CMK (cell line): ENCODE measurements at regions not wholly inside any gene's neighbourhood (a gene's known extent, or its start where the extent isn't known, plus 50 kb on each side); places are given as distances from the start of the nearest gene placed in this dataset.
"Not testable (repeated sequence)": the region's sequence is repeated elsewhere in the genome, so short reads cannot be mapped to it uniquely, and the experiment has no call there.

Experiments used
- DNase-seq: peaks from one replicate; pipeline ENCODE4 v3.0.0-alpha.2; 2010; ENCODE audit warnings: low read depth

- no peak for DNase-seq
Observed at GRCh38 chr7:153407291-153408046, 644.7 kb upstream of the DPP6 start.

- DNase-seq, result no peak
Observed at GRCh38 chr7:153408360-153409335, 643.5 kb upstream of the DPP6 start.

- not testable (repeated sequence) for DNase-seq
Observed at GRCh38 chr7:153409567-153410342, 642.4 kb upstream of the DPP6 start.

- DNase-seq, result not testable (repeated sequence)
Observed at GRCh38 chr7:153410997-153411642, 641.1 kb upstream of the DPP6 start.

GRCh38 chr7:153412114-153412823 is 639.9 kb upstream of the DPP6 start:
- not testable (repeated sequence) for DNase-seq

GRCh38 chr7:153412824-153413198 is 639.4 kb upstream of the DPP6 start:
- DNase-seq, result not testable (repeated sequence)

GRCh38 chr7:153413199-153413539 is 639.0 kb upstream of the DPP6 start:
- DNase-seq, result no peak

GRCh38 chr7:153413540-153414287 is 638.5 kb upstream of the DPP6 start:
- DNase-seq, result no peak

GRCh38 chr7:153414288-153414629 is 637.9 kb upstream of the DPP6 start:
- no peak for DNase-seq

- no peak for DNase-seq
Observed at GRCh38 chr7:153415632-153416031, 636.6 kb upstream of the DPP6 start.

GRCh38 chr7:153422291-153423209 is 629.6 kb upstream of the DPP6 start:
- no peak for DNase-seq

- no peak for DNase-seq
Observed at GRCh38 chr7:153423210-153423590, 629.0 kb upstream of the DPP6 start.

GRCh38 chr7:153430931-153431330 is 621.3 kb upstream of the DPP6 start:
- DNase-seq, result no peak

- DNase-seq, result no peak
Observed at GRCh38 chr7:153432063-153432462, 620.1 kb upstream of the DPP6 start.

GRCh38 chr7:153433223-153433622 is 619.0 kb upstream of the DPP6 start:
- DNase-seq, result no peak

GRCh38 chr7:153440715-153441114 is 611.5 kb upstream of the DPP6 start:
- DNase-seq, result no peak

GRCh38 chr7:153443032-153443701 is 609.0 kb upstream of the DPP6 start:
- DNase-seq, result no peak

GRCh38 chr7:153444641-153445040 is 607.6 kb upstream of the DPP6 start:
- no peak for DNase-seq

- DNase-seq, result no peak
Observed at GRCh38 chr7:153445641-153446040, 606.6 kb upstream of the DPP6 start.
